ENCODE measurements at regions not wholly inside any gene's neighbourhood (a gene's known extent, or its start where the extent isn't known, plus 50 kb on each side); places are given as distances from the start of the nearest gene placed in this dataset.

DNA sequence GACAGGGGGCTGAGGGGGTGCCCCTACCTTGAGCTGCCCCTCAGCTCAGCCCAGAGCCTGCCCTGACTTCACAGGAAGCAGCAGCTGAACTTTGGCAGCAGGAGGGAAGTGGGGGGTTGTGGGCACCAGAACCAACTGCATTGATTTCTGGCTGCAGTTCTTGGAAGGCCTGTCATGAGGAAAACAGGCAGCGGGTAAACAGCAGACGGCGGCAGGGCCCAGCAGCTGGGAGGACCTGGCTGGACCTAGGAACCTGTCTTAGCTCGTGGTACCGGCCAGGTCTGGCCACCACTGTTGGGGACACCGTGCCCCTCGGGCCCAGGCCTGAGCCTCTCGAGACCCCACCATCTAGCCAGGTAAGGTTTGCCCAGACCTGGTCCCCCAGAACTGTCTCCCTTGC lies 154.2 kb upstream of the MYL2 start:
- ATAC-seq (no peak), FAIRE-seq (no peak), DNase-seq (ENCODE audit: low read depth in 1 of 2, low spot score in 1 of 2) (no peak)
- TF ChIP-seq CHD4 (IDR thresholded peaks at IDR 0.05; ENCODE audit: borderline replicate concordance) = no peak
- TF ChIP-seq ZC3H11A (IDR thresholded peaks at IDR 0.05) = no peak
- TF ChIP-seq ZFP36 (IDR thresholded peaks at IDR 0.05; ENCODE audit: borderline replicate concordance, partially characterized antibody) = no peak
- no peak for TF ChIP-seq RAD21 (conservative IDR thresholded peaks at IDR 0.05 in 1 of 2, IDR thresholded peaks at IDR 0.05 in 1 of 2)
- TF ChIP-seq NFE2L2 (conservative IDR thresholded peaks at IDR 0.05; ENCODE audit: low read length) = no peak
- TF ChIP-seq EHF (CRISPR knock-in tag; IDR thresholded peaks at IDR 0.05) = no peak
- no peak for TF ChIP-seq EP300 (IDR thresholded peaks at IDR 0.05)
- no peak for TF ChIP-seq MAZ (IDR thresholded peaks at IDR 0.05; ENCODE audit: borderline replicate concordance, low read depth, low read length)
- TF ChIP-seq, protein P1, sequence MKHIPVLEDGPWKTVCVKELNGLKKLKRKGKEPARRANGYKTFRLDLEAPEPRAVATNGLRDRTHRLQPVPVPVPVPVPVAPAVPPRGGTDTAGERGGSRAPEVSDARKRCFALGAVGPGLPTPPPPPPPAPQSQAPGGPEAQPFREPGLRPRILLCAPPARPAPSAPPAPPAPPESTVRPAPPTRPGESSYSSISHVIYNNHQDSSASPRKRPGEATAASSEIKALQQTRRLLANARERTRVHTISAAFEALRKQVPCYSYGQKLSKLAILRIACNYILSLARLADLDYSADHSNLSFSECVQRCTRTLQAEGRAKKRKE (CRISPR knock-in tag; IDR thresholded peaks at IDR 0.05; ENCODE audit: low read depth) = no peak
- TF ChIP-seq HEYL (CRISPR knock-in tag; IDR thresholded peaks at IDR 0.05) = no peak
- no peak for TF ChIP-seq HOXB5 (CRISPR knock-in tag; IDR thresholded peaks at IDR 0.05)
- CTCF ChIA-PET = interaction anchor here (0.9 to 2.4 kb wide), 6 partner anchors 9 to 138 kb away, joined by 3 to 8 read pairs (median 4); no protein-coding TSS in a partner anchor
- H3K4me3 ChIP-seq = no peak overlapping the region
- POLR2A ChIA-PET = no interaction called here
- WGBS (ENCODE audit: missing lambda C conversion rate) = 81% methylated on average over 8 of the region's 8 CpGs
- no peak overlapping the region for H3K4me2 ChIP-seq
- H3K27ac ChIP-seq = peak overlapping the region in 1 of 2 experiments; percentile 15; a peak in 1 of 6 replicates
- peaks cover 8% of the 10 kb centered on the region; the same call in 1 of the 3 replicates for H3K9me3 ChIP-seq
- H3K4me1 ChIP-seq = peaks cover 19% of the 10 kb centered on the region

DNA sequence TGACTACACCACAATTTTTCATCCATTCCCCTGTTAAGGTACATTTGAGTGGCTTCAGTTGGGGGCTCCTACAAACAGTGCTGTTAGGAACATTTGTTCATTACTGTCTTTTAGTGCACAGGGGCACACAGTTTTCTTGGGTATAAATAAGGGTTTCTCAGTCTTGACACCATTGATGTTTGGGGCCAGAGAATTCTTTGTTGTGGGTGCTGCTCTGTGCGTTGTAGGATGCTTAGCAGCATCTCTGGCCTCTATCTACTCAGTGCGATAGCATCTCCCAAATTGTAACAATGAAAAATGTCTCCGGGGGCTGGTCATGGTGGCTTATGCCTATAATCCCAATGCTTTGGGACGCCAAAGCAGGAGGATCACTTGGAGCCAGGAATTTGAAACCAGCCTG lies 153.0 kb upstream of the MYL2 start:
- H3K9me3 ChIP-seq = peaks cover 8% of the 10 kb centered on the region; the same call in 1 of the 3 replicates

More for the DNA sequence above, 153.0 kb upstream of the MYL2 start:
- POLR2A ChIA-PET = no interaction called here
- TF ChIP-seq SREBF2 (IDR thresholded peaks at IDR 0.05) = no peak
- TF ChIP-seq ZSCAN20 (CRISPR knock-in tag; IDR thresholded peaks at IDR 0.05) = no peak
- TF ChIP-seq, protein P2, sequence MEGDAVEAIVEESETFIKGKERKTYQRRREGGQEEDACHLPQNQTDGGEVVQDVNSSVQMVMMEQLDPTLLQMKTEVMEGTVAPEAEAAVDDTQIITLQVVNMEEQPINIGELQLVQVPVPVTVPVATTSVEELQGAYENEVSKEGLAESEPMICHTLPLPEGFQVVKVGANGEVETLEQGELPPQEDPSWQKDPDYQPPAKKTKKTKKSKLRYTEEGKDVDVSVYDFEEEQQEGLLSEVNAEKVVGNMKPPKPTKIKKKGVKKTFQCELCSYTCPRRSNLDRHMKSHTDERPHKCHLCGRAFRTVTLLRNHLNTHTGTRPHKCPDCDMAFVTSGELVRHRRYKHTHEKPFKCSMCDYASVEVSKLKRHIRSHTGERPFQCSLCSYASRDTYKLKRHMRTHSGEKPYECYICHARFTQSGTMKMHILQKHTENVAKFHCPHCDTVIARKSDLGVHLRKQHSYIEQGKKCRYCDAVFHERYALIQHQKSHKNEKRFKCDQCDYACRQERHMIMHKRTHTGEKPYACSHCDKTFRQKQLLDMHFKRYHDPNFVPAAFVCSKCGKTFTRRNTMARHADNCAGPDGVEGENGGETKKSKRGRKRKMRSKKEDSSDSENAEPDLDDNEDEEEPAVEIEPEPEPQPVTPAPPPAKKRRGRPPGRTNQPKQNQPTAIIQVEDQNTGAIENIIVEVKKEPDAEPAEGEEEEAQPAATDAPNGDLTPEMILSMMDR (IDR thresholded peaks at IDR 0.05) = no peak
- no peak for TF ChIP-seq ESRRA (IDR thresholded peaks at IDR 0.05; ENCODE audit: borderline replicate concordance, low read length)
- TF ChIP-seq RFX5 (IDR thresholded peaks at IDR 0.05) = no peak
- TF ChIP-seq, protein P3, sequence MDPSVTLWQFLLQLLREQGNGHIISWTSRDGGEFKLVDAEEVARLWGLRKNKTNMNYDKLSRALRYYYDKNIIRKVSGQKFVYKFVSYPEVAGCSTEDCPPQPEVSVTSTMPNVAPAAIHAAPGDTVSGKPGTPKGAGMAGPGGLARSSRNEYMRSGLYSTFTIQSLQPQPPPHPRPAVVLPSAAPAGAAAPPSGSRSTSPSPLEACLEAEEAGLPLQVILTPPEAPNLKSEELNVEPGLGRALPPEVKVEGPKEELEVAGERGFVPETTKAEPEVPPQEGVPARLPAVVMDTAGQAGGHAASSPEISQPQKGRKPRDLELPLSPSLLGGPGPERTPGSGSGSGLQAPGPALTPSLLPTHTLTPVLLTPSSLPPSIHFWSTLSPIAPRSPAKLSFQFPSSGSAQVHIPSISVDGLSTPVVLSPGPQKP (IDR thresholded peaks at IDR 0.05; ENCODE audit: low read depth, low read length) = no peak
- no peak for TF ChIP-seq JUN (IDR thresholded peaks at IDR 0.05)
- TF ChIP-seq, protein P4, sequence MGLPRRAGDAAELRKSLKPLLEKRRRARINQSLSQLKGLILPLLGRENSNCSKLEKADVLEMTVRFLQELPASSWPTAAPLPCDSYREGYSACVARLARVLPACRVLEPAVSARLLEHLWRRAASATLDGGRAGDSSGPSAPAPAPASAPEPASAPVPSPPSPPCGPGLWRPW (IDR thresholded peaks at IDR 0.05) = no peak
- no peak for TF ChIP-seq HOXA7 (CRISPR knock-in tag; IDR thresholded peaks at IDR 0.05)
- no peak for TF ChIP-seq NFE2L2 (conservative IDR thresholded peaks at IDR 0.05; ENCODE audit: low read length)
- TF ChIP-seq, protein P5, sequence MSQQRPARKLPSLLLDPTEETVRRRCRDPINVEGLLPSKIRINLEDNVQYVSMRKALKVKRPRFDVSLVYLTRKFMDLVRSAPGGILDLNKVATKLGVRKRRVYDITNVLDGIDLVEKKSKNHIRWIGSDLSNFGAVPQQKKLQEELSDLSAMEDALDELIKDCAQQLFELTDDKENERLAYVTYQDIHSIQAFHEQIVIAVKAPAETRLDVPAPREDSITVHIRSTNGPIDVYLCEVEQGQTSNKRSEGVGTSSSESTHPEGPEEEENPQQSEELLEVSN (IDR thresholded peaks at IDR 0.05; ENCODE audit: borderline replicate concordance, low read depth) = no peak
- TF ChIP-seq, protein P6, sequence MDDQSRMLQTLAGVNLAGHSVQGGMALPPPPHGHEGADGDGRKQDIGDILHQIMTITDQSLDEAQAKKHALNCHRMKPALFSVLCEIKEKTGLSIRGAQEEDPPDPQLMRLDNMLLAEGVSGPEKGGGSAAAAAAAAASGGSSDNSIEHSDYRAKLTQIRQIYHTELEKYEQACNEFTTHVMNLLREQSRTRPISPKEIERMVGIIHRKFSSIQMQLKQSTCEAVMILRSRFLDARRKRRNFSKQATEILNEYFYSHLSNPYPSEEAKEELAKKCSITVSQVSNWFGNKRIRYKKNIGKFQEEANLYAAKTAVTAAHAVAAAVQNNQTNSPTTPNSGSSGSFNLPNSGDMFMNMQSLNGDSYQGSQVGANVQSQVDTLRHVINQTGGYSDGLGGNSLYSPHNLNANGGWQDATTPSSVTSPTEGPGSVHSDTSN (IDR thresholded peaks at IDR 0.05) = no peak
- no peak for TF ChIP-seq CEBPB (IDR thresholded peaks at IDR 0.05)
- H3K4me2 ChIP-seq = no peak overlapping the region
- no peak overlapping the region for H3K4me3 ChIP-seq
- ATAC-seq (no peak), DNase-seq (ENCODE audit: low read depth in 1 of 2, low spot score in 1 of 2) (no peak), FAIRE-seq (no peak)
- CTCF ChIA-PET = interaction anchor here (0.9 to 2.3 kb wide), 3 partner anchors 13 to 136 kb away, joined by 4 to 8 read pairs (median 5); no protein-coding TSS in a partner anchor
- no peak overlapping the region; a peak in 1 of 6 replicates for H3K27ac ChIP-seq
- WGBS (ENCODE audit: missing lambda C conversion rate) = 75% methylated on average over 4 of the region's 4 CpGs
- peaks cover 19% of the 10 kb centered on the region for H3K4me1 ChIP-seq

All from A549 (cell line).